Stimulated activated naive CD8-positive, alpha-beta T cell treated with anti-CD3 and anti-CD28 coated beads, Interleukin-15, Interleukin-2, amounts not matched to agents 100 ng/mL and 50 ng/mL, for 24 hours (primary cell): ENCODE measurements at regions not wholly inside any gene's neighbourhood (a gene's known extent, or its start where the extent isn't known, plus 50 kb on each side); places are given as distances from the start of the nearest gene placed in this dataset.
"Not testable (repeated sequence)": the region's sequence is repeated elsewhere in the genome, so short reads cannot be mapped to it uniquely, and the experiment has no call there.

Experiments used
- H3K27ac Mint-ChIP-seq: one replicate; pipeline ENCODE4 v1.8.0; 2021; ENCODE audit warnings: mild to moderate bottlenecking, mixed read lengths
- H3K27me3 Mint-ChIP-seq: one replicate; pipeline ENCODE4 v1.8.0; 2021; ENCODE audit warnings: mixed read lengths
- H3K36me3 Mint-ChIP-seq: one replicate; pipeline ENCODE4 v1.8.0; 2021; ENCODE audit warnings: low read depth, mixed read lengths
- H3K4me1 Mint-ChIP-seq: one replicate; pipeline ENCODE4 v1.8.0; 2021; ENCODE audit warnings: low read depth, mixed read lengths
- H3K4me3 Mint-ChIP-seq: one replicate; pipeline ENCODE4 v1.8.0; 2021; ENCODE audit warnings: mild to moderate bottlenecking, mixed read lengths
- H3K9me3 Mint-ChIP-seq: one replicate; pipeline ENCODE4 v1.8.0; 2021; ENCODE audit warnings: mixed read lengths

DNA sequence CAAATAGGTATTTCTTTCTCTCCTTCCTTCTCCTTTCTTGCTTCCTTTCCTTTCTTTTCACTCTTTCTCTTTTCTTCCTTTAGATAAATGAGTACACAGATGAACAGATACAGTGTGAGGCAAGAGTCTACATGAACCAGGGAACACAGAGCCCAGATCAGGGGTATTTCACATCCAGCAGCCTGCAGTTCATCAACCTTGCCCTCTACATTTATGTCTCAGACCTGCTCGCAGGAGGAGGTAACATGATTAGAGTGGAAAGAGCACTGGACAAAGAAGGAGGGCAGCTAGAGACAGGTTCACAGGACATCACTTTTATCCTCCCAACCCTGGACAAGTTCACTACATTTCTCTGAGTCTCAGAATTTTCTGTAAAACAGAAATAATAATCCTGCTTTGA is 773.1 kb downstream of the NTRK3 start:
- no peaks in the 10 kb centered on the region for H3K36me3 Mint-ChIP-seq
- no peak overlapping the region for H3K4me3 Mint-ChIP-seq
- peaks cover 2% of the 10 kb centered on the region for H3K27me3 Mint-ChIP-seq
- no peak overlapping the region for H3K27ac Mint-ChIP-seq
- H3K4me1 Mint-ChIP-seq, result no peaks in the 10 kb centered on the region
- peaks cover 4% of the 10 kb centered on the region for H3K9me3 Mint-ChIP-seq

DNA sequence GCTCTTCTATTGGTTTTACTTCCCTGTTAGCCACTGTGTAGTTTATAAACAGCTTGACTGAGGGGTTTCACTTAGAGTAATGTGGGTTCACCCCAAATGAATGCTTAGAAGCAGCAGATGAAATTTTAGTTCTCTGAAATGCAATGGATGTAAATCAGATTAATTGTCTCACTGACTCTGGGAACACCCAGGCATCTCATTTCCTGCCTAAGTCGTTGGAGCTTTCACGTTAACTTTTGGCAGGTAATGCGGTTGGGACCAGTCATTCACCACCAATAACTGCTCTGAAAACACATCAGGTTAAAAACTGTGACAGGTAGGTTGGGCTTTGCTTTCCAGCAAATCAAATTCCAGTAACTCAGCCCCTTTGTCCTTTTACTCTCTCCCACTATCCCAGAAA is 775.4 kb downstream of the NTRK3 start:
- H3K4me1 Mint-ChIP-seq, result no peaks in the 10 kb centered on the region
- peaks cover 4% of the 10 kb centered on the region for H3K9me3 Mint-ChIP-seq
- H3K4me3 Mint-ChIP-seq, result no peak overlapping the region
- H3K27me3 Mint-ChIP-seq, result peaks cover 5% of the 10 kb centered on the region
- no peak overlapping the region for H3K27ac Mint-ChIP-seq
- H3K36me3 Mint-ChIP-seq, result no peaks in the 10 kb centered on the region

DNA sequence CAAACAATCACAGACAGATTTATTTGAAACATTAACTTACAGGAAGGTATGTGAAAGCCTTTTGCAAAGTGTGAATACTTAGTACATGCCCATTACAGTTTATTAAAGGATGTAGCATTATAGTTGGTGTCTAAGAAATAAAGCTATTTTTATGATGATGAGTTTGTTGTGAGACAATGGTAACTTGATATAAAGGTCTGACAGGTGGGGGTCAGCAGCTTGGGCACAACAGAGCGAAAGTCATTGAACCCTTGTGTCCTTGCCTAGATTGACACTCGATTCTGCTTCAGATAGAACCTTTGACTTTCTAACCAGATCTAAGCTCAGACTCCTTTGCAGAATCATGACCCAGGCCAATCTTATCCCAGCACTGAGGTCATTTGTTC is 777.9 kb downstream of the NTRK3 start:
- H3K4me1 Mint-ChIP-seq, result no peaks in the 10 kb centered on the region
- H3K9me3 Mint-ChIP-seq, result peaks cover 4% of the 10 kb centered on the region

DNA sequence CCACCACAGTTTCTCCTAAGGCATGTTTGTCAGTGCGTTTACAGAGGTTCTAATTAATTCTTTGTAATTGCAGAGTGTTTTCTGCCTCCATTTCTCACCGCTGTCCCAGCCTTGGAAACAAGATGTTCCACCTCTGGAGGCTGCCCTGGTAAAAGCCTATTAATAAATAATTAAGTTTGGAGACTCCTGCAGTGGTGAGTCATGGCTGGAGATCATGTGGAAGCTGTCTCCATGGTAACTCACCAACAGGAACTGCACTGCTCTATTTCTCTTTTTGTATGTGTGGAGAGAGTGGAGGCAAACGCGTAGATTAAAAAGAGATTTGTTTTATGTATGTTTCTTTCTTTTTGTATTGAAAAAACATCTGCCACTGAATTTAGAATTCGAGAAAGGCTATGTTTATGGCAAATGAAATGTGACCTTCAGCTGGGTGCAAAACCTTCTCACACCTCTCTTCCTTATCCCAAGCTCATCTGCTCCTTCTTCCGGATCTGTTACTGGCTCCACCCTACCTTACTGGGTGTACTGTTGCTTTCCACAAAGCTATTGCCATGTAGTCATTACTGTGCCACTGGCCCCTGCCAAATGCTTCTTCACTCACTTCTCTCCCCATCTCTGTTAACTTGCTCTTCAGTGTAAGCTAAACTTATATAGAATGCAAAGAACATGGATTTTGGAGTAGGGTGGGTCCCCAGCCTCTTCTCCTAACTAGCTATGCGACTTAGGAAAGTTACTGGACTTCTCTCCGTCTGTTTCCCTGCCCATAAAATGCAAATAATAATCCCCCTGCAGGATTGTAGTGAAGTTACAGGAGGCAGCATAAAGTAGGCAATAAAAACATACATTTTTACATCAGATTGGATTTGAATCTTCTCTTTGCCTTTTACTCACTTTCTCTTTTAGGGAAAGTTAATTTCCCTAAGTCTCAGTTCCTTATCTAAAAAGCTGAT is 778.5 kb downstream of the NTRK3 start:
- Mint-ChIP-seq H3K27ac (no peak overlapping the region), H3K4me1 (no peaks in the 10 kb centered on the region), H3K36me3 (no peaks in the 10 kb centered on the region), H3K9me3 (peaks cover 4% of the 10 kb centered on the region), H3K4me3 (no peak overlapping the region), H3K27me3 (peaks cover 5% of the 10 kb centered on the region)

More for the DNA sequence above, 777.9 kb downstream of the NTRK3 start:
- Mint-ChIP-seq H3K4me3 (no peak overlapping the region), H3K27me3 (peaks cover 5% of the 10 kb centered on the region), H3K27ac (no peak overlapping the region), H3K36me3 (no peaks in the 10 kb centered on the region)

DNA sequence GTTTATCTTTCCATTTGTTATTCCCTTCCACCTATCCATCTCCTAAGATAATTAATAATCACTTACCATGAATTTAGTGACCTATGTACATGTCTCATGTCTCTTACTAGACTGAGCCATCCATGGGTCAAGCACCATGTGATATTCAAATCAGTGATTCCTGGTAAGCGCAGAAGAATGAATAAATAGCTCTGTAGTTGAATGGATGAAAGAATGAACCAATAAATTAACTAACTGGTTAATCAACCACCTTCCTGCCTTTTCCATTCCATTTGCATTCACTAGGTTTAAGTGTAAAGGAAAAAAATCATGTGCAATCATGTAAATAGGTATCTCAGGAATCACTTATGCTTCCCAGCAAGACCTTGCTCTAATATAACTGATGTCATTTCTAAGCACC is 779.5 kb downstream of the NTRK3 start:
- Mint-ChIP-seq H3K27me3 (peaks cover 5% of the 10 kb centered on the region), H3K4me3 (no peak overlapping the region), H3K36me3 (no peaks in the 10 kb centered on the region), H3K9me3 (peaks cover 2% of the 10 kb centered on the region), H3K27ac (no peak overlapping the region), H3K4me1 (no peaks in the 10 kb centered on the region)

DNA sequence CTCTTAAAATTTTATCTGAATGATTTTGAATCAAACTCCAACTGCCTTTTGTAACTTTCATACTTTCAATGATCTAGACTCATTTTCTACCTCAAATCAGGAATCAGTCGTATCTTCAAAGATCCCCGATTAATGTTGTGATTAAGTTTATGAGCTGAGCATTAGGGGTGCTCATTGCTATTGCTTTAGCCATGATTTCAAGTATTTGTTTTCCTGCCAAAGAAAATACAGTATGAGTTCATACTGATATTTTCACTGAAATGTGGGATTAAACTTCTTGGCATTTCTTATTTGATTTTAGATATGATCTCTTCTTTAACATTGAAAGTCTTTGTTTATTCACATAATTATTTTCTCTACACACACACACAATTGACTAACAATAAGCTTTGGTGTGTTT is 785.6 kb downstream of the NTRK3 start:
- H3K9me3 Mint-ChIP-seq, result peaks cover 3% of the 10 kb centered on the region
- no peak overlapping the region for H3K27ac Mint-ChIP-seq
- H3K4me1 Mint-ChIP-seq, result no peaks in the 10 kb centered on the region
- no peaks in the 10 kb centered on the region for H3K36me3 Mint-ChIP-seq
- no peak overlapping the region for H3K4me3 Mint-ChIP-seq
- no peaks in the 10 kb centered on the region for H3K27me3 Mint-ChIP-seq

DNA sequence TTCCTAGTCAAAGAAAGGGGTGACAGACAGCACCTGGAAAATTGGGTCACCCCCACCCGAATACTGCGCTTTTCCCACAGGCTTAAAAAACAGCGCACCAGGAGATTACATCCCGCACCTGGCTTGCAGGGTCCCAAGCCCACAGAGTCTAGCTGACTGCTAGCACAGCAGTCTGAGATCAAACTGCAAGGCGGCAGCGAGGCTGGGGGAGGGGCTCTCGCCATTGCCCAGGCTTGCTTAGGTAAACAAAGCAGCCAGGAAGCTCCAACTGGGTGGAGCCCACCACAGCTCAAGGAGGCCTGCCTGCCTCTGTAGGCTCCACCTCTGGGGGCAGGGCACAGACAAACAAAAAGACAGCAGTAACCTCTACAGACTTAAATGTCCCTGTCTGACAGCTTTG is 792.6 kb downstream of the NTRK3 start:
- H3K36me3 Mint-ChIP-seq, H3K4me3 Mint-ChIP-seq, H3K27ac Mint-ChIP-seq, H3K9me3 Mint-ChIP-seq, H3K4me1 Mint-ChIP-seq: not testable (repeated sequence)
- H3K27me3 Mint-ChIP-seq, result peaks cover 13% of the 10 kb centered on the region

DNA sequence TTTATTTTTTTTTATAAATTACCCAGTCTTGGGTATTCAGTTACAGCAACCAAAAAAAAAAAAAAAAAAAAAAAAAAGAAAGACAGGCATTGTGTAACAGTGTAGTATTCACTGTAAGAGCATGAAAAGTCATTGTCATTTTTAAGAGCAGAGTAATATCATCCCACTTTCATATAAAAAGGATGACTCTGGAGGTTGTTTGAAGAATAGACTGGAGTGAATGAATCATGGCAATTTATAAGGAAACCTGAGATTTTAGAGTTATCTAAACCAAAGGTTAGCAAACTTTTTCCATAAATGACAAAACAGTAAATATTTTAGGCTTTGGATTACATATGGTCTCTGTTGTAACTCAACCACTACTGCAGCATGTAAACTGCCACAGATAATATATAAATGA is 794.9 kb downstream of the NTRK3 start:
- Mint-ChIP-seq H3K27me3 (peaks cover 13% of the 10 kb centered on the region), H3K36me3 (no peaks in the 10 kb centered on the region), H3K9me3 (no peaks in the 10 kb centered on the region), H3K27ac (no peak overlapping the region), H3K4me3 (no peak overlapping the region), H3K4me1 (no peaks in the 10 kb centered on the region)

DNA sequence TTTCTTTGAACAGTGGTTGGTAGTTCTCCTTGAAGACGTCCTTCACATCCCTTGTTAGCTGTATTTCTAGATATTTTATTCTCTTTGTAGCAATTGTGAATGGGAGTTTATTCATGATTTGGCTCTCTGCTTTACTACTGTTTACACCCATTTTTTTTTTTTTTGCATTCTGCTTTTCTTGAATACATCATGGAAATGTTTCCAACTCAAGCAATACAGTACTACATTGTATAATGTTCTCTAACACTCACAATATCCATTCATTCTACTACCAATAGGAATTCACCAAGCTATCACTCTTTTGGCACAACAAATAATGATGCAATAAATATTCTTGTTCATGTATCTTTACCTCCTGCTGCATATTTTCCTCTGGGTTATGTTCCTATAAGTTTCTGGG is 801.7 kb downstream of the NTRK3 start:
- H3K4me1 Mint-ChIP-seq, result no peaks in the 10 kb centered on the region
- no peak overlapping the region for H3K4me3 Mint-ChIP-seq
- H3K27ac Mint-ChIP-seq, result no peak overlapping the region
- peaks cover 6% of the 10 kb centered on the region for H3K27me3 Mint-ChIP-seq
- no peaks in the 10 kb centered on the region for H3K9me3 Mint-ChIP-seq
- H3K36me3 Mint-ChIP-seq, result no peaks in the 10 kb centered on the region

DNA sequence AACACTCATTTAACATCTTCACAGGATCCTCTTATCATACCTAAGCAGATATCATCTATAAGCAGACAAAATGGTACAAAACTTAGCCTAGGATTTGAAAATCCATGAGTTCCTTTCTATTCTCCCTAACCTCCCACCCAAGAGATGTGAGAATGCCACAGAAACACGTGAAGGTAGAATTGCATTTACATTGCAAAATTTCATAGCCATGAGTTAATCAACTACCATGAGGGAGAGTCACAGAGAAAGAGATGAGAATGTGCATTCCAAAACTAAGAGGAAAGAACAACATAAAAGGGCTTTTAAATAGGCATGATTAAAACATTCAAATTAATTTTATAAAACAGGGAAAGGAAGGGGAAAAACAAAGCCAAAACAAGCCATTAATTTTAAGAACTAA is 806.2 kb downstream of the NTRK3 start:
- H3K27me3 Mint-ChIP-seq, result no peaks in the 10 kb centered on the region
- no peak overlapping the region for H3K4me3 Mint-ChIP-seq
- no peaks in the 10 kb centered on the region for H3K4me1 Mint-ChIP-seq
- H3K36me3 Mint-ChIP-seq, result no peaks in the 10 kb centered on the region
- H3K27ac Mint-ChIP-seq, result no peak overlapping the region
- H3K9me3 Mint-ChIP-seq, result no peaks in the 10 kb centered on the region

DNA sequence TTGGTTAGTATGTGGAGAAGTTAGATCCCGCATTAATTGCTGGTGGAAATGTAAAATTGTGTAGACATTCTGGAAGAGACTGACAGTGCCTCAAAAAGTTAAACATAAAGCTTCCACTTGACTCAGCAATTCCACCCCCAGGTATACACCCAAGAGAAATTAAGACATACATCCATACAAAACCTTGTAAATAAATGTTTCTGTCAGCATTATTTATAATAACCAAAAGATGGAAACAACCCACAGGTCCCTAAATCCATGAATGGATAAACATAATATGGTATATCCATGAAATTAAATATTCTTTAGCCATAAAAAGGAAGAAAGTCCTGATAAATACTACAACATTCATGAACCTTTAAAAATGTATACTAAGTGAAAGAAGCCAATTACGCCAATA is 817.4 kb downstream of the NTRK3 start:
- Mint-ChIP-seq H3K27me3 (peaks cover 5% of the 10 kb centered on the region), H3K4me3 (no peak overlapping the region), H3K27ac (no peak overlapping the region), H3K4me1 (no peaks in the 10 kb centered on the region), H3K9me3 (no peaks in the 10 kb centered on the region), H3K36me3 (no peaks in the 10 kb centered on the region)

DNA sequence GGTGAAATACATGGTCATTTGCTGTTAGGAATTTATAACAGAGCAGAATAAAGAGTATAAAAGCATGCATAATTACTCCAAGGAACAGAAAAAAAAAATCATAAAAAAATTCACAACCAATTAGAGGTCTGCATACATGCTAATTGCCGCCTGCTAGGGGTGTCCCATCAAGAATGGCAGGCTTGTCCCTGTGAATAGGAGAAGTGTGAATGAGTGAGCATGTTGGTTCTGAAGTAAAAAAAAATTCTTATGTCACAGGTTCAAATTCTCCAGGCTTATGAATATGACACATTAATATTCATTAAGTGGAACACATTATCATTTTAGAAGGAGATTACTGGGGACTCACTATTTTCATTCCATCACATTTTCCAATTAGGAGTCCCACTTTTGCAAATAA is 822.7 kb downstream of the NTRK3 start:
- no peaks in the 10 kb centered on the region for H3K36me3 Mint-ChIP-seq
- peaks cover 10% of the 10 kb centered on the region for H3K27me3 Mint-ChIP-seq
- H3K4me3 Mint-ChIP-seq, result no peak overlapping the region
- H3K4me1 Mint-ChIP-seq, result no peaks in the 10 kb centered on the region
- H3K9me3 Mint-ChIP-seq, result no peaks in the 10 kb centered on the region
- H3K27ac Mint-ChIP-seq, result no peak overlapping the region

DNA sequence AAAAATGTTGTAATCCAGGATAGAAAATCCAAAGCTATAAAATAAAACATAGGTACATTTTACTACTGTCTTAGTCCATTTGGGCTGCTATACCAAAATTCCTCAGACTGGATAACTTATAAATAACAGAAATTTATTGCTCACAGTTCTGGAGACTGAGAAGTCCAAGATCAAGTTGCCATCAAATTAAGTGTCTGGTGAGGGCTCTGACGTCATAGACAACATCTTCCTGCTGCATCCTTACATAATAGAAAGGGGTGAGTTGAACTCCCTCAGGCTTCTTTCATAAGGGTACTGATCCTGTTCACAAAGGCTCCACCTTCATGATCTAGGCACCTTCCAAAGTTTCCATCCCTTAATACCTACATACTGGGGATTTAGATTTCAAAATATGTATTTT is 826.8 kb downstream of the NTRK3 start:
- Mint-ChIP-seq H3K4me3 (no peak overlapping the region), H3K27me3 (peaks cover 13% of the 10 kb centered on the region), H3K36me3 (no peaks in the 10 kb centered on the region), H3K4me1 (no peaks in the 10 kb centered on the region), H3K9me3 (no peaks in the 10 kb centered on the region), H3K27ac (no peak overlapping the region)

DNA sequence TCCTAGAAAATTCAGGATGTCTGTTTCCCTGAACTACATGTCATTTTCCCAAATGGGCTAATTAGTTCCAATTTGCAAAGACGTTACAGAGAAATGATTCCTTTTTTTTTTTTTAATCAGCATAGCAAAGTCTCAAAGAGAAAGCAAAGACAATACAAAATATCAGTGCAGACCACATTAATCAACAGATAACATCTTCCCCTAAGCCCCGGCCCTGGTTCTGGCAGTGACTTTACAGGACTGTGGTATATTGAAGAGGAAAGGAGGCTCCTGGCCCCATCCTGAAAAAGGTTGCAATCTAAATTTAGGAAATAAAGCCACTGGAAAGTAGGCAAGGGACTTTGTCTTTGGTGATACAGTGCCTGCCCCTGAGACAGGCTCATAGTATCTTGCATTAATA is 836.5 kb downstream of the NTRK3 start:
- Mint-ChIP-seq H3K4me3 (no peak overlapping the region), H3K9me3 (no peaks in the 10 kb centered on the region), H3K4me1 (no peaks in the 10 kb centered on the region), H3K27me3 (no peaks in the 10 kb centered on the region), H3K27ac (no peak overlapping the region), H3K36me3 (no peaks in the 10 kb centered on the region)

DNA sequence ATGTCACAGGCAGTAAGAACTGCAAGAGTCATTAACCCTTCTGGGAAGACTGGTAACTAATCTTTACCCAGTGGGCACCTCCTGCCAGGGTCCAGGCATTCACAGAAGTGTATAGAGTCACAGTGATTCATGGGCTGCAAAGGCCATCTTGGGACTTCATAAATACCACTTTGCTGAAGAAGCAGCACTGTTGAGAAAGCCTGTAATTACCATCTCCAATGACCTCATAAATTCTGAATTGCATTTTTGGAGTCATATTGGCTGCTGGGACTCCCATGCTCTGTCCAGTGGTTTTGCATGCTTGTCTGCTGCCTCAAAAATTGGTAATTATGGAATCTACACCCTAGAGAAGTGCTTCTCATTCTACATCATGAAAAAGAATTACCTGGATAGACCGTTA is 837.2 kb downstream of the NTRK3 start:
- H3K36me3 Mint-ChIP-seq, result no peaks in the 10 kb centered on the region
- no peak overlapping the region for H3K27ac Mint-ChIP-seq
- peaks cover under 1% of the 10 kb centered on the region for H3K27me3 Mint-ChIP-seq
- no peak overlapping the region for H3K4me3 Mint-ChIP-seq
- no peaks in the 10 kb centered on the region for H3K9me3 Mint-ChIP-seq
- no peaks in the 10 kb centered on the region for H3K4me1 Mint-ChIP-seq
